Stimulated activated naive CD8-positive, alpha-beta T cell treated with anti-CD3 and anti-CD28 coated beads, Interleukin-15, amount 100 ng/mL, for 72 hours (primary cell): ENCODE measurements at regions not wholly inside any gene's neighbourhood (a gene's known extent, or its start where the extent isn't known, plus 50 kb on each side); places are given as distances from the start of the nearest gene placed in this dataset.
A peak's percentile ranks its signal among the peaks of the same experiment; 100 is the strongest.
"Not testable (repeated sequence)": the region's sequence is repeated elsewhere in the genome, so short reads cannot be mapped to it uniquely, and the experiment has no call there.

Source experiments
- ATAC-seq: fragments of 150-1000 bp; cut with Tn5 transposase; 2 replicates; pipeline ENCODE4 v1.10.0; 2021; ENCODE audit warnings: mild to moderate bottlenecking, moderate library complexity
- DNase-seq, 2 donors: peaks; one replicate each; pipeline ENCODE4 v3.0.0; 2021 to 2022
- H3K27ac Mint-ChIP-seq, 2 donors: one replicate each; pipeline ENCODE4 v1.8.0; 2022; ENCODE audit warnings: mild to moderate bottlenecking in 2 of 2, mixed read lengths in 2 of 2, moderate library complexity in 2 of 2
- H3K27me3 Mint-ChIP-seq: one replicate; pipeline ENCODE4 v1.8.0; 2022; ENCODE audit warnings: mixed read lengths
- H3K4me1 Mint-ChIP-seq: one replicate; pipeline ENCODE4 v1.8.0; 2022; ENCODE audit warnings: mild to moderate bottlenecking, mixed read lengths
- H3K4me3 Mint-ChIP-seq, 2 donors: one replicate each; pipeline ENCODE4 v1.8.0; 2022; ENCODE audit warnings: mild to moderate bottlenecking in 2 of 2, mixed read lengths in 2 of 2, moderate library complexity in 1 of 2
- H3K9me3 Mint-ChIP-seq, 2 donors: one replicate each; pipeline ENCODE4 v1.8.0; 2022; ENCODE audit warnings: mixed read lengths in 2 of 2

GRCh38 chr18:8882632-8883408, 177.5 kb downstream of the MTCL1 start:
- ATAC-seq (no peak), DNase-seq (no peak)
- no peak overlapping the region for H3K4me3 Mint-ChIP-seq
- H3K4me1 Mint-ChIP-seq = no peaks in the 10 kb centered on the region
- H3K27me3 Mint-ChIP-seq = peaks cover 11% of the 10 kb centered on the region
- H3K27ac Mint-ChIP-seq = no peak overlapping the region
- H3K9me3 Mint-ChIP-seq = peaks cover 26 to 45% of the 10 kb centered on the region in 2 donors

GRCh38 chr18:8883409-8883668, 178.0 kb downstream of the MTCL1 start:
- Mint-ChIP-seq H3K27ac (no peak overlapping the region), H3K27me3 (peaks cover 13% of the 10 kb centered on the region), H3K9me3 (peaks cover 29 to 48% of the 10 kb centered on the region in 2 donors), H3K4me1 (no peaks in the 10 kb centered on the region), H3K4me3 (no peak overlapping the region)
- no peak for DNase-seq
- ATAC-seq = no peak

DNA sequence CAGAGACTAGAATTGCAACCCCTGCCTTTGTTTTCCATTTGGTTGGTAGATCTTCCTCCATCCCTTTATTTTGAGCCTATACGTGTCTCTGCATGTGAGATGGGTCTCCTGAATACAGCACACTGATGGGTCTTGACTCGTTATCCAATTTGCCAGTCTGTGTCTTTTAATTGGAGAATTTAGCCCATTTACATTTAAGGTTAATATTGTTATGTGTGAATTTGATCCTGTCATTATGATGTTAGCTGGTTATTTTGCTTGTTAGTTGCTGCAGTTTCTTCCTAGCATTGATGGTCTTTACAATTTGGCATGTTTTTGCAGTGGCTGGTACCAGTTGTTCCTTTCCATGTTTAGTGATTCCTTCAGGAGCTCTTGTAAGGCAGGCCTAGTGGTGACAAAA, 182.5 kb downstream of the MTCL1 start:
- ATAC-seq, DNase-seq, H3K4me1 Mint-ChIP-seq, H3K27ac Mint-ChIP-seq, H3K4me3 Mint-ChIP-seq: not testable (repeated sequence)
- H3K9me3 Mint-ChIP-seq = peaks cover 24 to 40% of the 10 kb centered on the region in 2 donors
- H3K27me3 Mint-ChIP-seq = peaks cover 13% of the 10 kb centered on the region

DNA sequence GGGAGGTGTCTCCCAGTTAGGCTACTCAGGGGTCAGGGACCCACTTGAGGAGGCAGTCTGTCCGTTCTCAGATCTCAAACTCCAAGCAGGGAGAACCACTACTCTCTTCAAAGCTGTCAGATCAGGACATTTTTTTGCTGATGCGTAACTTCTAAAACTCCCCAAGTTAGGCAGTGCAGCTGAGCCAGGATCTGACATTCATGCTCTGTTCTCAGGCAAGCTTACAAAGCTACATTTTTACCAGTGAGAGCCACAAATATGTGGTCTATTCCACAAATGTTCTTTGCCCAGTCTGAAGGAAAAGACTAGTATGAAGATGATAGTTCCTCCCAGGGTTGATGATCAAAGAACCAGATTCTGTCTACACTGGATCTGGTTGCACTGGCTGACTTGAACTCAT, 184.1 kb downstream of the MTCL1 start:
- DNase-seq = no peak

GRCh38 chr18:8890503-8890902, 185.1 kb downstream of the MTCL1 start:
- ATAC-seq, DNase-seq, H3K4me3 Mint-ChIP-seq, H3K4me1 Mint-ChIP-seq, H3K27ac Mint-ChIP-seq: not testable (repeated sequence)
- Mint-ChIP-seq H3K9me3 (peaks cover 19 to 40% of the 10 kb centered on the region in 2 donors), H3K27me3 (peaks cover 13% of the 10 kb centered on the region)

More for the DNA sequence above, 184.1 kb downstream of the MTCL1 start:
- H3K4me3 Mint-ChIP-seq = no peak overlapping the region
- H3K27me3 Mint-ChIP-seq = peaks cover 13% of the 10 kb centered on the region
- no peaks in the 10 kb centered on the region for H3K4me1 Mint-ChIP-seq
- ATAC-seq = no peak
- peaks cover 21 to 35% of the 10 kb centered on the region in 2 donors for H3K9me3 Mint-ChIP-seq
- no peak overlapping the region for H3K27ac Mint-ChIP-seq

GRCh38 chr18:8890957-8891464, 185.7 kb downstream of the MTCL1 start:
- no peak overlapping the region for H3K27ac Mint-ChIP-seq

GRCh38 chr18:8893221-8893620, 187.9 kb downstream of the MTCL1 start:
- no peak overlapping the region for H3K27ac Mint-ChIP-seq
- H3K27me3 Mint-ChIP-seq = no peaks in the 10 kb centered on the region
- no peak for ATAC-seq
- H3K4me3 Mint-ChIP-seq = no peak overlapping the region
- no peaks in the 10 kb centered on the region for H3K4me1 Mint-ChIP-seq
- H3K9me3 Mint-ChIP-seq = peaks cover 10 to 24% of the 10 kb centered on the region in 2 donors
- DNase-seq = no peak

More at GRCh38 chr18:8890957-8891464, 185.7 kb downstream of the MTCL1 start:
- no peaks in the 10 kb centered on the region for H3K4me1 Mint-ChIP-seq
- DNase-seq = no peak
- ATAC-seq = no peak
- peaks cover 18 to 40% of the 10 kb centered on the region in 2 donors for H3K9me3 Mint-ChIP-seq
- H3K27me3 Mint-ChIP-seq = peaks cover 13% of the 10 kb centered on the region
- H3K4me3 Mint-ChIP-seq = no peak overlapping the region

DNA sequence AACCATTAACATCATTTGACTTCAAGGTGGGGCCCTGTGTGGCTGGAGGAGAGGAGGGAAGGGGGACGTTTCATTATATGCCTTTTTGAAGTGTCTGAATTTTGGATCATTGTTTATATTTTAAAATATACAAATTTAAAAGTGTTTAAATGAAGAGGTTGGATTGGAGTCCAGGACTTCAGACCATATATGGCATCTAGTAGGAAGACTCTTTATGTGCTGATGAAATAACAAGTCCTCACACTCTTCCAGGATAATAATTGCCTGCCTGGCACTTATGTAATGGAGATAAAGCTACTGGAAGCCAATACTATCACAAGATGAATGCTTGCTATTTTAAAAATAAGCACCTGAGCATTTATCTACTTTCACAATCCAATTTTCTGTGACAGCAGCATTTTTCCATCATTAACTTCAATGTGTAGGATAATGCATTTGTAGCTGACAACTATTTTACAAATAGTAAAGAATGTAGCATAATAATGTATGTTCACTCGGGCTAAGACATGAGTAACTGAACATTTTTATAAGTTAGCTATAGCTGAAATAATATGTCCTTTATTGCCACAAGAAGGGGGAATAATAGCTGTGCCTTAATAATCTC, 188.4 kb downstream of the MTCL1 start:
- Mint-ChIP-seq H3K27ac (no peak overlapping the region), H3K4me3 (no peak overlapping the region), H3K4me1 (no peaks in the 10 kb centered on the region), H3K27me3 (no peaks in the 10 kb centered on the region), H3K9me3 (peaks cover 6 to 20% of the 10 kb centered on the region in 2 donors)
- ATAC-seq = no peak
- no peak for DNase-seq

GRCh38 chr18:8894823-8895222, 189.5 kb downstream of the MTCL1 start:
- no peaks in the 10 kb centered on the region for H3K27me3 Mint-ChIP-seq
- H3K27ac Mint-ChIP-seq = no peak overlapping the region
- DNase-seq = no peak
- ATAC-seq = no peak
- H3K4me1 Mint-ChIP-seq = no peaks in the 10 kb centered on the region
- peaks cover 4 to 17% of the 10 kb centered on the region in 2 donors for H3K9me3 Mint-ChIP-seq
- H3K4me3 Mint-ChIP-seq = no peak overlapping the region

- Mint-ChIP-seq H3K4me1 (no peaks in the 10 kb centered on the region), H3K27ac (peak overlapping the region in 1 of 2 donors; percentile 61), H3K27me3 (no peaks in the 10 kb centered on the region), H3K4me3 (no peak overlapping the region), H3K9me3 (peaks cover 4 to 17% of the 10 kb centered on the region in 2 donors)
- DNase-seq (no peak), ATAC-seq (no peak)
Observed at GRCh38 chr18:8895341-8895740, 190.0 kb downstream of the MTCL1 start.

DNA sequence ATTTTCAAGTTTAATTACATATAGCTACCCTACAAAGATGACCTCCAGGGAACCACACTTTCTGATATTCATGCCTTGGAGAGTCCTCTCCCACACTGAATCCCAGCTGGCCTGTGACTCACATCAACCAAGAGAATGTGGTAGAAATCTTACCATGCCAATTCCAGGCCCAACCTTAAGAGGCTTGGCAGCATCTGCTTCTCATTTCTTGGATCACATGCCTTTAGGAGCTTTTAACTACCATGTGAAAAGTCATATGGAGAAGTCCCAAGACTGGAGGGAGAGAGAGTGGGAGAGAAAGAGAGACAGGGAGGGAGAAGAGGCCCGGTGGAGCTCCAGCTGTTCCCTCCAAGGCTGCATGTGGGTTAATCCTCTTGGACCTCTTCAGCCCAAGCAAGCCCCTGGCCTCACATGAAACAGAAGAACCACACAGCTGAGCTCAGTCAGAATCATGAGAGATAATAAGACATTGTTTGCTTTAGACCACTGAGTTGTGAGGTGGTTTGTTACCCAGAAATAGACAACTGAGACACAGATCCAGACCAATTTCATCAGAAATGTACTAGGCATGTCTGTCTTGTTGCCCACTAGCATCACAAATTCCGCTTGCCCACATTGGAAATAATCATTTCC, 190.7 kb downstream of the MTCL1 start:
- no peak for DNase-seq
- ATAC-seq = no peak
- no peak overlapping the region for H3K4me3 Mint-ChIP-seq
- peaks cover 4 to 17% of the 10 kb centered on the region in 2 donors for H3K9me3 Mint-ChIP-seq
- peak overlapping the region in 1 of 2 donors; percentile 82 for H3K27ac Mint-ChIP-seq
- H3K27me3 Mint-ChIP-seq = no peaks in the 10 kb centered on the region
- no peaks in the 10 kb centered on the region for H3K4me1 Mint-ChIP-seq

- Mint-ChIP-seq H3K27me3 (peaks cover 8% of the 10 kb centered on the region), H3K27ac (no peak overlapping the region), H3K9me3 (peaks cover 4 to 25% of the 10 kb centered on the region in 2 donors), H3K4me3 (no peak overlapping the region), H3K4me1 (no peaks in the 10 kb centered on the region)
- ATAC-seq = no peak
- DNase-seq = no peak
Observed at GRCh38 chr18:8899000-8899399, 193.6 kb downstream of the MTCL1 start.

DNA sequence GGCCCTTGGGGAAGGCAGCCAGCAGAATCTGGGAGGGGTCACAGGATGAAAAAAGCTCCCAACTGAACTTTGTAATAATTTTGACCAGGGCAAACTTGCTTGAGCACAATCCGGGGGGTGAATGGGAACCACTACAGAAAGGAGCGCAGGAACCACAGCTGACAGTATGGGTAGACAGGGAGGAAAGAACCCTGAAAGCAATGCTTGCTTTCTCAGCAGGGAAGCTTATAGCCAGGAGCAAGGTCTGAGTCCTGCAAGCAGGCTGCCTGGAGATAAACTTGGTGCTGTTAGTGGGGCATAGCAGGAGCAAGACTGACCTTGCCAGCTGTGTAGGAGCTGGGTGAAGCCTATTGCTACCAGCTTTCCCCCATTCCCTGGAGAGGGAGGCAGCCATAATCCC, 195.2 kb downstream of the MTCL1 start:
- Mint-ChIP-seq H3K4me1 (no peaks in the 10 kb centered on the region), H3K9me3 (peaks cover 4 to 32% of the 10 kb centered on the region in 2 donors), H3K27ac (no peak overlapping the region), H3K4me3 (no peak overlapping the region), H3K27me3 (peaks cover 9% of the 10 kb centered on the region)
- no peak for DNase-seq
- no peak for ATAC-seq

GRCh38 chr18:8901019-8901418, 195.7 kb downstream of the MTCL1 start:
- Mint-ChIP-seq H3K9me3 (peaks cover 3 to 28% of the 10 kb centered on the region in 2 donors), H3K4me3 (no peak overlapping the region), H3K27me3 (peaks cover 9% of the 10 kb centered on the region), H3K4me1 (no peaks in the 10 kb centered on the region), H3K27ac (no peak overlapping the region)
- DNase-seq (no peak), ATAC-seq (no peak)

DNA sequence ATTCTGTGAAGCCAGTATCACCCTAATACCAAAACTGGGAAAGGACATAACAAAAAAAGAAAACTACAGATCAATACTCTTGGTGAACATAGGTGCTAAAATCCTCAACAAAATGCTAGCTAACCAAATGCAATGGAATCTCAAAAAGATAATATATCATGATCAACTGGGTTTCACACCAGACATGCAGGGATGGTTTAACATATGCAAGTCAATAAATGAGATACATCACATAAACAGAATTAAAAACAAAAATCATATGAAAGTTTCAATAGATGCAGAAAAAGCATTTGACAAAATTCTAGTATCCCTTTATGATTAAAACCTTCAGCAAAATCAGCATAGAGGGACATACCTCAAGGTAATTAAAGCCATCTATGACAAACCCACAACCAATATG, 198.2 kb upstream of the NDUFV2 start:
- Mint-ChIP-seq H3K4me3 (no peak overlapping the region), H3K27me3 (peaks cover 9% of the 10 kb centered on the region), H3K27ac (no peak overlapping the region), H3K4me1 (no peaks in the 10 kb centered on the region), H3K9me3 (peaks cover 0 to 23% of the 10 kb centered on the region in 2 donors)
- ATAC-seq (no peak), DNase-seq (no peak)
